GM12892 (cell line): ENCODE measurements at regions not wholly inside any gene's neighbourhood (a gene's known extent, or its start where the extent isn't known, plus 50 kb on each side); places are given as distances from the start of the nearest gene placed in this dataset.

Experiments used
- POLR2A ChIP-seq: IDR thresholded peaks from 2 replicates; pipeline ENCODE4 v1.6.1; 2011; ENCODE audit warnings: low read depth, low read length, control low read depth
- POLR2AphosphoS5 ChIP-seq: IDR thresholded peaks from 2 replicates; pipeline ENCODE4 v1.6.1; 2011; ENCODE audit warnings: low read depth, low read length, control low read depth
- TAF1 ChIP-seq: IDR thresholded peaks from 2 replicates; pipeline ENCODE4 v1.6.1; 2011; ENCODE audit warnings: low read depth, mild to moderate bottlenecking, control low read depth, low read length, borderline replicate concordance

GRCh38 chr13:33510350-33510970, 224.9 kb upstream of the STARD13 start:
- no peak for TF ChIP-seq POLR2A
- no peak for TF ChIP-seq TAF1
- no peak for TF ChIP-seq POLR2AphosphoS5
